Mucosa of descending colon (tissue), 3 donors: ENCODE measurements at regions not wholly inside any gene's neighbourhood (a gene's known extent, or its start where the extent isn't known, plus 50 kb on each side); places are given as distances from the start of the nearest gene placed in this dataset.

Experiments used
- ATAC-seq: fragments of 200-7000 bp; cut with Tn5 transposase; one replicate; pipeline ENCODE4 v1.9.1; 2020; ENCODE audit warnings: mild to moderate bottlenecking, moderate library complexity
- DNase-seq, 3 donors: peaks; one replicate each; pipeline ENCODE4 v3.0.0-alpha.2; 2020
- H3K36me3 ChIP-seq: fragments of 200-600 bp; one replicate; pipeline ENCODE4 v1.8.0; 2021; ENCODE audit warnings: low read depth, mild to moderate bottlenecking
- H3K4me1 ChIP-seq: fragments of 200-600 bp; one replicate; pipeline ENCODE4 v1.8.0; 2021; ENCODE audit warnings: low read depth, mild to moderate bottlenecking
- H3K4me3 ChIP-seq: fragments of 200-600 bp; one replicate; pipeline ENCODE4 v1.8.0; 2021; ENCODE audit warnings: mild to moderate bottlenecking
- H3K9me3 ChIP-seq: fragments of 200-600 bp; one replicate; pipeline ENCODE4 v1.8.0; 2021; ENCODE audit warnings: mild to moderate bottlenecking
- intact Hi-C, 2 donors: fragments of 100-400 bp; cut with DNase I in 1 of 2; cut with micrococcal nuclease in 1 of 2; formaldehyde crosslinking; loops; one replicate each; pipeline versions ENCODE4 v1.11.0 to v1.11.1; 2022; cut with DNase I, micrococcal nuclease
- TF ChIP-seq, protein P1 (sequence below): fragments of 200-600 bp; IDR thresholded peaks from one replicate; pipeline ENCODE4 v1.8.0; 2022; ENCODE audit warnings: antibody characterized with exemption, mild to moderate bottlenecking
- donor health status: DM: no; HTN: no; CAD: no; lungs with moderate emphysema.
- donor health status: DM: no; HTN: no; CAD: no.
- donor health status: DM: no; HTN: yes; CAD: no.

DNA sequence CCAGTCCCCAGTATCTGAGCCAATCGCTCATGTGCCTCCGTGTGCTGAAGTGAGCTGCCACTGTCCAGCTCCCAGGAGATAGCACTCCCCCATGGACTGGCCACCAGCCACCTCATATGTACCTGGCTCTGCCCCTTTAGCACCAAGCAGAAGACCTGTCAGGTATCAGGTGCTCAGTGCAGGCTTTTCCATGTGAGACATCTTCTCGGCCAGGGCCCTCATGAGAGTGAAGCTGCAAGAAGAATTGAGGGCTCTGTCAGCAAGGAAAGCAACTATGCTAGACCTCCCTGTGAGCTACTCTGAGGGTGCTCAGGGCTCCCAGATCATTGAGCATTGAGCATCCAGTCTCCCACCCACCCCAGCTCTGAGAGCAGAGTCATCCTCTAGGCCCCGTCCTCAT, 264.2 kb upstream of the ADAMTS16 start:
- Histone ChIP-seq H3K36me3 (no peaks in the 10 kb centered on the region), H3K9me3 (no peaks in the 10 kb centered on the region), H3K4me1 (no peaks in the 10 kb centered on the region), H3K4me3 (no peak overlapping the region)
- intact Hi-C loops = no loop called here
- TF ChIP-seq, protein P1, sequence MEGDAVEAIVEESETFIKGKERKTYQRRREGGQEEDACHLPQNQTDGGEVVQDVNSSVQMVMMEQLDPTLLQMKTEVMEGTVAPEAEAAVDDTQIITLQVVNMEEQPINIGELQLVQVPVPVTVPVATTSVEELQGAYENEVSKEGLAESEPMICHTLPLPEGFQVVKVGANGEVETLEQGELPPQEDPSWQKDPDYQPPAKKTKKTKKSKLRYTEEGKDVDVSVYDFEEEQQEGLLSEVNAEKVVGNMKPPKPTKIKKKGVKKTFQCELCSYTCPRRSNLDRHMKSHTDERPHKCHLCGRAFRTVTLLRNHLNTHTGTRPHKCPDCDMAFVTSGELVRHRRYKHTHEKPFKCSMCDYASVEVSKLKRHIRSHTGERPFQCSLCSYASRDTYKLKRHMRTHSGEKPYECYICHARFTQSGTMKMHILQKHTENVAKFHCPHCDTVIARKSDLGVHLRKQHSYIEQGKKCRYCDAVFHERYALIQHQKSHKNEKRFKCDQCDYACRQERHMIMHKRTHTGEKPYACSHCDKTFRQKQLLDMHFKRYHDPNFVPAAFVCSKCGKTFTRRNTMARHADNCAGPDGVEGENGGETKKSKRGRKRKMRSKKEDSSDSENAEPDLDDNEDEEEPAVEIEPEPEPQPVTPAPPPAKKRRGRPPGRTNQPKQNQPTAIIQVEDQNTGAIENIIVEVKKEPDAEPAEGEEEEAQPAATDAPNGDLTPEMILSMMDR = no peak
- ATAC-seq (no peak), DNase-seq (no peak)

DNA sequence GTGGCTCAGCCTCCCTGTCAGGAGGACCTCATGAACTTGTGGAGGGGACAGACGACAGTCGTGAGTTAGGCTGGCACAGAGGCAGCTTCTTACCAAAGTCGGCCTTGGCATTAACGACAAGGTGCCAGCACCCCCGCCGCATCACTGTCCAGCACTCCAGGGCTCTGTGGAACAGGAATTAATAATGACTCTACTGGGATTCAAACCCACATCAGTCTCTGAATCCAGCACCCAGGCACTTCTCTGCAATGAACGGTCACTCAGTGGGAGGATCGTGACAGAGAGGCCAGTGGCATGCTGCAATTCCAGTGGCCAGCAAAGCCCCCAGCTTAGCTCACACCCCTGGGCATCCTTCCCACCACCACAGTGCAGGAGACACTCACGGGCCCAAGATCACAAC, 263.3 kb upstream of the ADAMTS16 start:
- no peaks in the 10 kb centered on the region for H3K9me3 ChIP-seq
- ATAC-seq = no peak
- no peaks in the 10 kb centered on the region for H3K36me3 ChIP-seq
- intact Hi-C loops = no loop called here
- no peaks in the 10 kb centered on the region for H3K4me1 ChIP-seq
- DNase-seq = no peak
- no peak overlapping the region for H3K4me3 ChIP-seq
- TF ChIP-seq, protein P1 = no peak

DNA sequence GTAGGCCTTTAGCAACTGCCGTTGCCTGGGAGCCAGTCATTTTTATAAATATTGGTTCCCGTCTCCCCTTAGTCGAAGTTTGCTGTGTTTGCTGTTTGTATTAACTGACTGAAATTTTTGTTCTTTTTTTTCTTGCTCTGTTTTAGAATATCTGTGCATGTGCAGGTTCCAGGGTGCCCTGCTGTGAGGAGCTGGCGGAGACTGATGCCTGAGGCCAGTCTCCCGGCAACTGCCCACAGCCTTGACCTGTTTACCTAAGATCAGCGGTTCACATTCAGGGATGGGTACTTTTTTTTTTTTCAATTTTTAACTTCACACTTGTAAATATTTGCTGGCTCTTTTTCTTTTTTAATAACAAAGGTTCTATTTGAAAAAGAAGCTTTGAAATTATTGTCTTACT, 262.6 kb upstream of the ADAMTS16 start:
- intact Hi-C loops = no loop called here

DNA sequence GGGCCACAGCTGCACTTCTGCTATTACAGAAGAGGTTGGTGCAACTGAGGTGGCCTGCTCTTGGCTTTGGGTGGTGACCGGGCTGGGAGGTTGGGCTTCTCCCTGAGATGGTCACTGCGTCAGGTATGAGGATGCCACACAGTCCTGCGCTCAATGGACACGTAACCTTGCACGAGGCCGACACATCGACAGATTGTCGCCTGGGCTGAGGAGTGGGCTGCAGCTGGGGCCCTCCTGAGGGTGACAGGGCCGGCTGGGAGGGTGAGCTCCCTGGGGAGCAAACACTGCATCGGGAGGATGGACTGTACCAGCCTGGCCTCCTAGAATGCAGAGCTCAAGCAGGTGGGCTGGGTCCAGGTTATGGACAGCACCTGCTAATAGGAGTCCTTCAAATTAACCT, 261.1 kb upstream of the ADAMTS16 start:
- TF ChIP-seq, protein P1 = no peak
- DNase-seq = no peak

More for the DNA sequence above, 262.6 kb upstream of the ADAMTS16 start:
- ATAC-seq (no peak), DNase-seq (no peak)
- no peaks in the 10 kb centered on the region for H3K9me3 ChIP-seq
- H3K36me3 ChIP-seq = no peaks in the 10 kb centered on the region
- H3K4me3 ChIP-seq = no peak overlapping the region
- H3K4me1 ChIP-seq = no peaks in the 10 kb centered on the region
- TF ChIP-seq, protein P1 = no peak

DNA sequence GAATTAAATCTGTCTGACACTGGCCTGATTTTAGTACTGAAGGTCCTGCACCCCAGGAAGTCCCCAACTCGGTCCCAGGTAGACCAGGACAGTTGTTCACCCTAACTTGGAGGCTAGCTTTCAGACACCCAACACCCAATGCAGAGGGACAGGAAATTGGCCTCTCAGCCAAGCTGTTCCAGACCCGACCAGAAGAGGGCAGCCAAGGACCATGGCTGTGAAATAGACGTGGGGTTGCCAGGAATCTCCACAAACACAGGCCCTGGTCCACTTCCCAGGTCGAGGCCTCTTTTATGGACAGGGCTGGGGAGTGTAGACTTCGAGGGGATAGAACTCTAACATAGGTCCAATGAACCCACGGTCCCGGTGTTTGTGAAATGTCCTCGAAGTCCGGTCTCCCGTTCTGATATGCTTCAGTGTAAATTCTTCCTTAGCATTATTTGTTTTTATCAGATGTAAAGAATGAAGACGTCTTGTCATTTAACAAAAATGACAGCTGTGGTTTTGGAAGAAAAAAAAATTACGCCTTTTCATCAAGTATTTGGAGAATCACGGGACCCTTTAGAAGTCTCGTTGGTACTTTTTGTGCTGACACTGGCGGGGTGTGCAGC, 260.3 kb upstream of the ADAMTS16 start:
- peak; percentile 59 for ATAC-seq
- Histone ChIP-seq H3K9me3 (no peaks in the 10 kb centered on the region), H3K36me3 (no peaks in the 10 kb centered on the region), H3K4me3 (no peak overlapping the region), H3K4me1 (no peaks in the 10 kb centered on the region)
- TF ChIP-seq, protein P1 = peak; percentile 83
- intact Hi-C loops = loop anchor here in 1 of 2 donors (5.0 kb wide), 1 partner anchor 63 kb away; no protein-coding TSS in a partner anchor
- peak in 2 of 3 donors; percentile 77 for DNase-seq

More for the DNA sequence above, 261.1 kb upstream of the ADAMTS16 start:
- Histone ChIP-seq H3K36me3 (no peaks in the 10 kb centered on the region), H3K4me3 (no peak overlapping the region), H3K4me1 (no peaks in the 10 kb centered on the region), H3K9me3 (no peaks in the 10 kb centered on the region)
- intact Hi-C loops = no loop called here
- ATAC-seq = no peak
